HCT116 (cell line): ENCODE measurements at regions not wholly inside any gene's neighbourhood (a gene's known extent, or its start where the extent isn't known, plus 50 kb on each side); places are given as distances from the start of the nearest gene placed in this dataset.

Experiments used
- EGR1 ChIP-seq: IDR thresholded peaks from 2 replicates; pipeline ENCODE4 v1.6.1; 2012; ENCODE audit warnings: low read depth
- EZH2 ChIP-seq: fragments of 200-600 bp; sonication (generic); IDR thresholded peaks from 2 replicates; pipeline ENCODE4 v1.6.1; 2017; ENCODE audit warnings: antibody characterized with exemption, mixed run types
- JUND ChIP-seq: IDR thresholded peaks from 2 replicates; pipeline ENCODE4 v1.6.1; 2012
- SP1 ChIP-seq: IDR thresholded peaks from 2 replicates; pipeline ENCODE4 v1.6.1; 2012; ENCODE audit warnings: low read depth

DNA sequence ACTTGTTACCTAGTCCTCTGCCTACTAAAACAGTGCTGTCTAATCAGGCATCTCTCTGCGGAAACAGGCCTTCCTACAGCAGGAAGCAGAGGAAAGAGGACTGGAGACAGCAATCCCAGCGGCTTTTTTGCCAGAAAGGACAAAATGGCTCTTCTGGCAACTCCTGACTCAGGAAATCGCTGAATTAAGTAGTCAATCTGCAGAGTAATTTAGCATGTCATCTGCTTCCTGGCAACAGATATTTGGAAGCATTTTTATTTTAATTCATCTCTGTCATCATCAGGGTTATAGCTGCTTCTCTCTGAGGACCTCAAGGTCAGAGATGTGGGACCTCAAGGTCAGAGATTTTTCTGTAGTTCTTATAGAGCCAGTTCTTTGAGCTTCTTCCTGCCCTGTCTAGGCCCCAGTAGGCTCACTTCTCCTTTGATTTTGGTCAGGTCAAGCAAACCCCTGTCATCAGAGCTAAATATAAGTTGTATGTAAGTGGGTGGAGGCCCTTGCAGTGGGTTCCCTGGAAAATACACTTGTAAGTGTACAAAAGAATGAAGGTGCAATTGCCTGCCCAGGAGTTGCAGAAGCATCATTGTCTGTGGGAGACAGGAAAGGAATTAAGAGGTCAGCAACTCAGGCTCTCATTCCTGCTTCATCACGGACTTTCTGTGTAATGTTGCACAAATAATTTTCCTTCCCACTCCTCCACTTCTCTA, 229.4 kb downstream of the ALDH8A1 start:
- TF ChIP-seq EZH2 (no peak), JUND (no peak), SP1 (no peak), EGR1 (no peak)
